HG02678 (cell line): ENCODE measurements at regions not wholly inside any gene's neighbourhood (a gene's known extent, or its start where the extent isn't known, plus 50 kb on each side); places are given as distances from the start of the nearest gene placed in this dataset.

Experiments used
- ATAC-seq: cut with Tn5 transposase; IDR thresholded peaks from one replicate; pipeline ENCODE4 v1.9.1; 2021; ENCODE audit warnings: mild to moderate bottlenecking, moderate library complexity; ENCODE audit not compliant: unreplicated experiment

GRCh38 chr11:28849053-28849452 lies 740.9 kb downstream of the METTL15 start:
- no peak for ATAC-seq

GRCh38 chr11:28842716-28843115 lies 734.5 kb downstream of the METTL15 start:
- no peak for ATAC-seq

DNA sequence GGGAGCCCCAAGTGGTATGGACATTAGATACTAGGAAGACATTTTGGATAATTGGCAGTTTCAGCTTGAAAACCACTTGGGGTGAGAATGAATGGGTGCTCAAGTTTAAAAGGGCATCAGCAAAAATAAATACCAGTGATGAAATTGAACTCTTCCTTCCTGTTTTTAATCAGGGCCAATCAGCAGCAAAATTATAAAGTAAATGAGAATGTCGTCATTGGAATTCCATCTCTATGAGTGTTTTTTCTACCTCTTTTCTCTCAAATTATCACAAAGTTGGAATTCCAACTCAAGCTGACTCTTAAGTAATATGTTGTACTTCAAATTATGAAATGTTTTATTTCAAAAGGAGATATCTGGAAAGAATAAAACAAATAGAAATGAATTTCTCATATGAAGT lies 730.6 kb downstream of the METTL15 start:
- ATAC-seq = no peak

DNA sequence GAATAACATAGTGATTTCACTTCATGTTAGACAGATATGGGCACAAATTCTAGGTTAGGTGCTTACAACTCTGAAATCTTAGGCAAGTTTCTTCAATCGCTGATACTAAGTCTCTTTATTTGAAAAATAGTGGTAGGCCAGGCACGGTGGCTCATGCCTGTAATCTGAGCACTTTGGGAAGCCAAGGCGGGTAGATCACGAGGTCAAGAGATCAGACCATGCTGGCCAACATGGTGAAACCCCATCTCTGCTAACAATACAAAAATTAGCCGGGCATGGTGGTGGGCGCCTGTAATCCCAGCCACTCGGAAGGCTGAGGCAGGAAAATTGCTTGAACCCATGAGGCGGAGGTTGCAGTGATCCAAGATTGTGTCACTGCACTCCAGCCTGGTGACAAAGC lies 729.4 kb downstream of the METTL15 start:
- ATAC-seq = no peak

GRCh38 chr11:28836285-28837081 lies 728.3 kb downstream of the METTL15 start:
- no peak for ATAC-seq

DNA sequence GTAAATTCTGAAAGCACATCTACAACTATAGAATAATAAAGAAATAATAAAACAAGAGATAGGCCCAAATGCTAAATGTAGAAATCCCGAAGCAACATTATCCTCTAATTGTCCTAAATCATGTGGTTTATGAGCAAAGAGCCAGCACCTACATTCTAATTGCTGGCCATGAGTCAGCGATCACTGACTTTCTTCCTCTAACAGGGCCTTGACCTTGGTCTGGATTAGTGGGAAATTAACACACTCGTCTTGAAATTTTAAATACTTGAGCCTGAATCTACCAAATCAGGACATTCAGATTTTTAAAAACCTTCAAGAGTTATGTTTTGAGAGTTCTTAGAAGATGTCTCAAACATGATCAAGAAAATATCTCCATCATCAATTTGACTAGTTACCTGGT lies 727.6 kb downstream of the METTL15 start:
- ATAC-seq = no peak

GRCh38 chr11:28835317-28835716 lies 727.1 kb downstream of the METTL15 start:
- no peak for ATAC-seq

- ATAC-seq = no peak
Measured at GRCh38 chr11:28834877-28835276, 726.7 kb downstream of the METTL15 start.

GRCh38 chr11:28833670-28834069 lies 725.5 kb downstream of the METTL15 start:
- ATAC-seq = no peak

- no peak for ATAC-seq
Measured at GRCh38 chr11:28833169-28833568, 725.0 kb downstream of the METTL15 start.

- ATAC-seq = no peak
Measured at GRCh38 chr11:28826807-28827206, 718.6 kb downstream of the METTL15 start.

GRCh38 chr11:28822576-28822975 lies 714.4 kb downstream of the METTL15 start:
- ATAC-seq = no peak

DNA sequence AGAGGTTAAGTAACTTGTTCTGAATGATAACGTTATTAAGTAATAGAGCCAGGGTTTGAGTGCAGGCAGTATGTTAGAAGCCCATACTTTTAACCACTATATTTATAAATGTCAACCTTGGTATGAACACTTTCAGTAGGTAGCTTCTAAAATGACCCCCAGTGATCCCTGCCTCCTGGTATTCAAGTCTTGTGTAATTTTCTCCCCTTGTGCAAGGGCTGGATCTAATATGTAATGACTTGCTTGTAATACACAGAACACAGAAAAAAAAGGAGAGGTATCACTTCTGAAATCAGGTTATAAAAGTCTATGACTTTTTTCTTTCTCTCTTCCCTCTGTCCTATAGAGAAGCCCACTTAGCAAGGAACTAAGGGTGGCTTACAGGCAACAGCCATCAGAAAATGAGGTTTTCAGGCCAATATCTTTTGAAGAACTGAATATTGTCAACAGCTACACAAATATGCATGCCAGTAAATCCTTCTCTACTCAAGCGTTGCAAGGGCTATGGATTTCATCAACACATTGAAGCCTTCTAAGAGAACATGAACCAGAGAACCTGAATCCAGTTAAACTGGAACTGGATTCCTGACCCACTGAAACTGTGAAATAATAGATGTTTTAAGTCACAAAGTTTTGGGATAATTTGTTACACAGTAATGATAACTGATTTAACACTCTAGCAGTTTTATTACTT lies 712.3 kb downstream of the METTL15 start:
- ATAC-seq = no peak

DNA sequence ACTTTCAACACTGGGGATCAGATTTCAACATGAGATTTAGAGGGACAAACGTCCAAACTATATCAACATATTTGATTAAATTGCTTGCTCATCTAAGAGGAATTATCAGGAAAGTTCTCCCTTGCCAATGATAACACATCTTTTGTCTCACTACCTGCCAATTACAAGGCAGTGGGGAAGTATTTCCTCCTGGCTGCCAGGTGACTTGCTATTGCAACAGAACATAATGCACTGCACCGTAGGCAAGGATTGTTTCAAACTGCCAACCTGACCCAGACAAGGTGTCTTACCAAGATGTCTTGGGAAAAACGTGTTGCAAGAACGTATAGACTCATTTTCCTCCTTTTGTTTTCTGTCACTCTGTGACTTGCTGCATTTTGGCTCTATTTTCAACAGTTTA lies 711.6 kb downstream of the METTL15 start:
- ATAC-seq = no peak

- ATAC-seq = no peak
Measured at GRCh38 chr11:28815110-28815509, 706.9 kb downstream of the METTL15 start.

- no peak for ATAC-seq
Measured at GRCh38 chr11:28808771-28809170, 700.6 kb downstream of the METTL15 start.

GRCh38 chr11:28799316-28799715 lies 691.1 kb downstream of the METTL15 start:
- ATAC-seq = no peak

GRCh38 chr11:28798286-28798685 lies 690.1 kb downstream of the METTL15 start:
- ATAC-seq = no peak

DNA sequence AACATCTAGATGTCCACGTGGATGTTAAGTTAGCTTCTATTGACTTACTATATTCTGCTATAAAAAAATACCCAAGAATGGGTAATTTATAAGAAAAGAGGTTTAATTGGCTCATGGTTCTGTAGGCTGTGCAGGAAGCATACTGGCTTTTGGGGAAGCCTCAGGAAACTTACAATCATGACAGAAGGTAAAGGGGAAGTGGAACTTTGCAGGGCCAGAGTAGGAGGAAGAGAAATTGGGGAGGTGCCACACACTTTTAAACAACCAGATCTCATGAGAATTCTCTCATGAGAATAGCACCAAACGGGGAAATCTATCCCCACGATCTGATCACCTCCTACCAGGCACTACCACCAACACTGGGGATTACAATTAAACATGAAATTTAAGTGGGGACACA lies 689.3 kb downstream of the METTL15 start:
- no peak for ATAC-seq

DNA sequence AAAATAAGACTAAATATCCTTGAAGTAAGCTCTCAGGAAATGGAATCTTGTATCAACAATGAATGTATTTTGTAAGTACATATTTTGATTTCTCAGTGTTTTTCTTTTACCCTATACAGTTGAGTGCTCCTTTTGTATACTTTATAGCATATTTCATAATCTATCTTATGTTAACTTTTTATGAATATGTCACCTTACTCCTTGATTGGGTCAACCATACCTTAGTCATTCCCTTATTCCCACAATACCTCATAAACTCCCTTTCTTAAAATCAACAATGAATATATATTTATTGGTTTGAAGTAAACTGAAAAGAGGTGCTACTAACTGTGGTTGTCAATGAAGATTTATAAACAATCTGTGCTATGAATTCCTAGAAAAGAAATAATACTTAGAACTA lies 686.2 kb downstream of the METTL15 start:
- ATAC-seq = no peak

- no peak for ATAC-seq
Measured at GRCh38 chr11:28793282-28793738, 685.1 kb downstream of the METTL15 start.

DNA sequence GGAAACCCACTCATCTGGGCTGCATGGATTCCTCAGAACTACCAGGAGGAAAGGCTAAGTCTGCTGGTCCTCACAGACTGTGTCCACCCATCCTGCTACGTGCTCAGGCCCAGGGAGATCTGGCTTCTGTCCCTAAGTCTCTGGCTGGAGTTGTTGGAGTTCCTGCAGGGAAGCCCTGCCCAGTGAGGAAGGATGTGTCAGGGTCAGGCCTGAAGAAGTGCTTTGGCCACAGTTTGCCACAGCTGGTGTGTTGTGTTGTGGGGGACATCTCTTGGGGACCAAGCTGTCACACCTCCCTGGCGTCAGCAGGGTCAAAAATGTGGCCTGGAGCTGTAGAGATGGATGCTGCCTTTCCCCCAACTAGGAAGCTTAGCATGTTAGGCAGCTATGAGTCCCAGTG lies 684.7 kb downstream of the METTL15 start:
- ATAC-seq = no peak
